Stimulated activated effector memory CD8-positive, alpha-beta T cell treated with anti-CD3 and anti-CD28 coated beads, Interleukin-12 subunit alpha, Interleukin-12 subunit beta, amount 100 ng/mL, for 72 hours (primary cell): ENCODE measurements at regions not wholly inside any gene's neighbourhood (a gene's known extent, or its start where the extent isn't known, plus 50 kb on each side); places are given as distances from the start of the nearest gene placed in this dataset.

Experiments
- ATAC-seq: fragments of 150-1000 bp; cut with Tn5 transposase; 2 replicates; pipeline ENCODE4 v1.10.0; 2021
- DNase-seq, 2 donors: peaks; one replicate each; pipeline ENCODE4 v3.0.0; 2021 to 2022; ENCODE audit warnings: low spot score in 2 of 2
- H3K27ac Mint-ChIP-seq: one replicate; pipeline ENCODE4 v1.8.0; 2022; ENCODE audit warnings: mild to moderate bottlenecking, mixed read lengths
- H3K36me3 Mint-ChIP-seq: one replicate; pipeline ENCODE4 v1.8.0; 2022; ENCODE audit warnings: mild to moderate bottlenecking, mixed read lengths
- H3K4me1 Mint-ChIP-seq: one replicate; pipeline ENCODE4 v1.8.0; 2022; ENCODE audit warnings: mixed read lengths
- H3K4me3 Mint-ChIP-seq: one replicate; pipeline ENCODE4 v1.8.0; 2022; ENCODE audit warnings: mild to moderate bottlenecking, mixed read lengths
- H3K9me3 Mint-ChIP-seq: one replicate; pipeline ENCODE4 v1.8.0; 2022; ENCODE audit warnings: mixed read lengths

- Mint-ChIP-seq H3K27ac (no peak overlapping the region), H3K9me3 (peaks cover 2% of the 10 kb centered on the region), H3K4me3 (no peak overlapping the region), H3K4me1 (no peaks in the 10 kb centered on the region), H3K36me3 (no peaks in the 10 kb centered on the region)
- no peak for DNase-seq
- no peak for ATAC-seq
Measured at GRCh38 chr5:29296548-29296947, 1896.9 kb upstream of the CDH6 start.

DNA sequence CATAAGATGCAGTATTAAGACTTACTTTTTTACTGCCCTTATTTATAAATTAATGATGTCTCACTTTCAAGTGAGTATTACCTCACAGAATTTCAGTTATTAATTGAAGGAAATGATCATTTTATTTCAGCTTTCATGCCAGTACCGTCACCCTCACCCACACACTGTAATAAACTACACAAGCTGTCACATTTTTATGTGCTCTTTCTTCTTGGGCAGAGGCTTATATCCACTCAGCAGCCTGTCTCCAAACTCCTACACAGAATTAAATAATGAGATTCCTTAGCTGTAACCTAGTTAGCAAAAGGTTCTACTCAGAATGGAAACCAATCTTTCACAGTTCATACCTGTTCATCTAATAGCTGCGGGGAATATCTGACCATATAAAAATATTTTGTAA lies 1915.8 kb upstream of the CDH6 start:
- Mint-ChIP-seq H3K9me3 (peaks cover 19% of the 10 kb centered on the region), H3K4me3 (no peak overlapping the region), H3K36me3 (no peaks in the 10 kb centered on the region), H3K27ac (no peak overlapping the region), H3K4me1 (no peaks in the 10 kb centered on the region)
- ATAC-seq = no peak
- no peak for DNase-seq

DNA sequence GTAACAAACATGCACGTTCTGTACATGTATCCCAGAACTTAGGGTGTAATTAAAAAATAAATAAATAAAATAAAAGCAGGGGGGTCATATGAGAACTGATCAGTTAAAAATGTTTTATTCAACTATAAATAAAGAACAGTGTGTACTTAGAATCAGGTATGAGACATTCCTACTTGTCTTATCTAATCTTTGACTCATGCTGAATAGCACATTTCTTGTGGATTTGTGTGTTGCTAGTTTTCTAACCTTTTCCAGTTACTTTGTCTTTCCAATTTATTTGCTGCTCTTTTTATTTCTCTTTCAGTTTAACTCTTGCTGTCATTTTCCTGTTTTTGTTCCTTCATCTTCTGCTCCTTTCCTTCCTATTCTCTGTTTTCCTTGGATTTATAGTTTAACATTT lies 1917.1 kb upstream of the CDH6 start:
- H3K4me3 Mint-ChIP-seq = no peak overlapping the region
- DNase-seq = no peak
- H3K36me3 Mint-ChIP-seq = no peaks in the 10 kb centered on the region
- ATAC-seq = no peak
- no peaks in the 10 kb centered on the region for H3K4me1 Mint-ChIP-seq
- no peak overlapping the region for H3K27ac Mint-ChIP-seq
- peaks cover 26% of the 10 kb centered on the region for H3K9me3 Mint-ChIP-seq

- H3K9me3 Mint-ChIP-seq = peaks cover 14% of the 10 kb centered on the region
- DNase-seq (no peak), ATAC-seq (no peak)
- no peaks in the 10 kb centered on the region for H3K36me3 Mint-ChIP-seq
- no peak overlapping the region for H3K27ac Mint-ChIP-seq
- H3K4me3 Mint-ChIP-seq = no peak overlapping the region
- no peaks in the 10 kb centered on the region for H3K4me1 Mint-ChIP-seq
Measured at GRCh38 chr5:29263915-29264351, 1929.6 kb upstream of the CDH6 start.

DNA sequence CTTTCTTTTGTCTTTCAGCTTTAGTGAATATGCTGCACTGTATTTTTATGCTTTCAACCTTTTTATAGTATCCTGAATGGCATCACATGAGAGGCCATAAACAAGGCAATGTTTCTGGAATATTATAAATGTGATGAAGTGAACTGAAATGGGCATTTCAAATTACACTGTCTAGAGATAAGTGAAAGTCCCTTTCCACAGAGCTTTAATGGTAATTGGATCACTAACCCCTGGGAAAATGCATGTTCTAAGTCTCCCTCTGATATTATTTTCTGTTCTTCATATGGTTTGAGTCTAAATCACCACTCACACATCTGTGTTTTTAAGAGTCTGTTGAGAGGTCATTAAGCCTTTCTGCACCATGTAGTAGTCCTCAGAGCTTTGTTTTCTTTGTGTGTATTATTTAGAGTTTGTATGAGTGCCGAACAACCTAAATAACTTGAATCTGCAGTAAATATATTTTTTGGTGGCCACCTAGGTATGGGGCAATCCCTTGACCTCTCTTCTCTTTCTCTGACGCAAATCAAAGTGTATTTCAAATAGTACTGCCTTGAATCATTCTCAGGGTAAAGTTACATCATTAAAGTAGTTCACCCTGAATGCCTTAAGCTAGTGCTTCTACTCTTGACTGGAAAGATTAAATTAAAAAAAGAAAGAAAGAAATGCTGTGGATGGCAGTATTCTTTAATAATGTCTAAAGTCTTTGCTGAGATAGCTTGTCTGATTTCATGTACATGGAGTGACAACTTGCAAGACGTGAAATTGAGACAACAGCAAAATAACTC lies 1931.0 kb upstream of the CDH6 start:
- DNase-seq (no peak), ATAC-seq (no peak)
- no peaks in the 10 kb centered on the region for H3K4me1 Mint-ChIP-seq
- H3K27ac Mint-ChIP-seq = no peak overlapping the region
- peaks cover 14% of the 10 kb centered on the region for H3K9me3 Mint-ChIP-seq
- H3K4me3 Mint-ChIP-seq = no peak overlapping the region
- H3K36me3 Mint-ChIP-seq = no peaks in the 10 kb centered on the region

- Mint-ChIP-seq H3K9me3 (peaks cover 14% of the 10 kb centered on the region), H3K4me3 (no peak overlapping the region), H3K36me3 (no peaks in the 10 kb centered on the region), H3K27ac (no peak overlapping the region), H3K4me1 (no peaks in the 10 kb centered on the region)
- DNase-seq (no peak), ATAC-seq (no peak)
Measured at GRCh38 chr5:29261213-29261612, 1932.3 kb upstream of the CDH6 start.

DNA sequence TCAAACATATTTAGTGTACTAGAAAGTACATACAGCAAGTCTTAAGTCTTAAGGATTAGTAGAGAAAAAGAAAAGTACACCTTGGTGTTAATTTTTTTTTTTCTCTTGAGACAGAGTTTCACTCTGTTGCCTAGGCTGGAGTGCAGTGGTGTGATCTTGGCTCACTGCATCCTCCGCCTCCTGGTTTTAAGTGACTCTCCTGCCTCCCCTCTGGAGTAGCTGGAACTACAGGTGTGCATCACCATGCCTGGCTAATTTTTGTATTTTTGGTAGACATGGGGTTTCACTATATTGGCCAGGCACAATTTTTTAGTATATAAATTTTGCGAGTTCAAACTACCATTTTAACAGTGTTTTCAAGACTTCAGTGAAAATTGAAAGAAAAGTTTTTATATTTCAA lies 1941.1 kb upstream of the CDH6 start:
- no peak for ATAC-seq
- Mint-ChIP-seq H3K9me3 (peaks cover 12% of the 10 kb centered on the region), H3K4me1 (no peaks in the 10 kb centered on the region), H3K36me3 (no peaks in the 10 kb centered on the region), H3K4me3 (no peak overlapping the region), H3K27ac (no peak overlapping the region)
- DNase-seq = no peak

DNA sequence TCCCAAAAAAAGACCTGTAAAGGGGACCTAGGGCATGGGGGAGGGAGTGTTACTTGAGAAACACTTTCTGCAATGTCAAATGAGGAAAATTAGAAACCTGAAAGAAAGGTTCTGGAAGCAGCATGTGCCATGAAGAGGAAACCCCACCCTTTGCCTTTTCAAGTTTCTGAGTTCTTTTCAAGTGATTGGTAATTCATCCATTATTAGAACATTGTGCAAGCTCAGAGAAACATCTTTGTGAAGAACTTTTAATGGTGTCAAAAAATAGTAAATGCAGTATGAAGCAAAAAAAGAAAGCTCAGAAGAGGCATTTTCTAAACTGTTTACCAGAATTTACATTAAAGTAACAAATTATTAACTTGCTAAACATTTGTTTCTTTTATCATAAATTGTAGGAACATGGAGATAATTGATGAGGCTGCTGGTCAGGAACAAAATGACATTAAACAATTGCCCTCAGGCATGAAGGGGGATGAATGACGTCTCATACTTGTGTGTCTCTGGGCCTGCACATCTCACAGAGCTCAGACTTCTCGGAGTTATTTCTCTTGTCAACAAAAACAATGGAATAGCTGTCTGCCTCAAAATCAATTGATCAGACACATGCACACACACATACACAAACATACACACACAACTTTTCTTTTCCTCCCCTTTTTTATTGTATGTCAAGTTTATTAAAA lies 1946.0 kb upstream of the CDH6 start:
- no peaks in the 10 kb centered on the region for H3K4me1 Mint-ChIP-seq
- H3K4me3 Mint-ChIP-seq = no peak overlapping the region
- H3K36me3 Mint-ChIP-seq = no peaks in the 10 kb centered on the region
- no peak for ATAC-seq
- H3K9me3 Mint-ChIP-seq = peaks cover 34% of the 10 kb centered on the region
- DNase-seq = no peak
- no peak overlapping the region for H3K27ac Mint-ChIP-seq

DNA sequence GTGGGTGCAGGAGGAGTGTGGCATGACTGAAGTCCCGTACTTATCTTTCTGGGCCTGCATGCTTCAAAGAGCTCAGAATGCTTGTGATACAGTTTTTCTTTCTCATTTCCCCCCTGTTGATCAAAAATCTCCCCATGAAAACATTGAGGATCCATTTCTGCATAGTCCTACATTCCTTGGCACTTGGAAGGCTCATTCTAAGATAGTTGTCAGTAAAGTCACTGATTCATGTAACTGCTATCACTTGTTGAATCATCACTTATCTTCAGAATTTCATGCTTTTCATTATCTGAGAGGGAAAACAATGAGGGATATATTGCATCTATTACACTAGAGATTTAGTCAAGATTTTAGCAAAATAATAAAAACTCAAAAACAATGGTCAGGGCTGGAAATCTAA lies 1953.1 kb upstream of the CDH6 start:
- Mint-ChIP-seq H3K4me3 (no peak overlapping the region), H3K4me1 (no peaks in the 10 kb centered on the region), H3K36me3 (no peaks in the 10 kb centered on the region), H3K9me3 (peaks cover 33% of the 10 kb centered on the region), H3K27ac (no peak overlapping the region)
- no peak for ATAC-seq
- DNase-seq = no peak

- ATAC-seq (no peak), DNase-seq (no peak)
- Mint-ChIP-seq H3K27ac (no peak overlapping the region), H3K9me3 (peaks cover 30% of the 10 kb centered on the region), H3K36me3 (no peaks in the 10 kb centered on the region), H3K4me3 (no peak overlapping the region), H3K4me1 (no peaks in the 10 kb centered on the region)
Measured at GRCh38 chr5:29239606-29240005, 1953.9 kb upstream of the CDH6 start.

GRCh38 chr5:29238115-29238514 lies 1955.4 kb upstream of the CDH6 start:
- Mint-ChIP-seq H3K4me1 (no peaks in the 10 kb centered on the region), H3K36me3 (no peaks in the 10 kb centered on the region), H3K4me3 (no peak overlapping the region), H3K9me3 (peaks cover 26% of the 10 kb centered on the region), H3K27ac (no peak overlapping the region)
- no peak for DNase-seq
- ATAC-seq = no peak

- Mint-ChIP-seq H3K27ac (no peak overlapping the region), H3K4me1 (no peaks in the 10 kb centered on the region), H3K36me3 (no peaks in the 10 kb centered on the region), H3K4me3 (no peak overlapping the region), H3K9me3 (peaks cover 10% of the 10 kb centered on the region)
- DNase-seq = no peak
- ATAC-seq = no peak
Measured at GRCh38 chr5:29231154-29231553, 1962.3 kb upstream of the CDH6 start.

DNA sequence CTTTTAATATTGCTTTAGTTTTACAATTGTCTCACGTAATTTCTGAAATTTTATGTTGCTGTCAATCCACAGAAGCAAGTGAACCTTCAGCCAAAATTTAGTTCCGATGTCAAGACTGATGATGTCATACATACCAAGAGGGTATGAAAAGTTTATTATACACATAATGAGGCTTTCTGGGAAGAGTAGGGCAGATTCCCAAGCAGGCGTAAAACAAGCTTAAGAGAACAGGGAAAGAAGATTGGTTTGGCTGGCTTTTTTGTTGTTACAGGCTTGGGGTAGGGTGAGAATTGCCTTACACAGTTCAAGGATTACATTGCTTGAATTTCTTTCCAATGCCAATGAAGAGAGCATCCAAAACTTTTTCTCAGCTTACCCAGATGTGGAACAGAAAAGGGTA lies 1962.9 kb upstream of the CDH6 start:
- no peaks in the 10 kb centered on the region for H3K4me1 Mint-ChIP-seq
- ATAC-seq (no peak), DNase-seq (no peak)

GRCh38 chr5:29229461-29229860 lies 1964.0 kb upstream of the CDH6 start:
- Mint-ChIP-seq H3K4me3 (no peak overlapping the region), H3K9me3 (peaks cover 14% of the 10 kb centered on the region), H3K4me1 (no peaks in the 10 kb centered on the region), H3K36me3 (no peaks in the 10 kb centered on the region), H3K27ac (no peak overlapping the region)
- ATAC-seq (no peak), DNase-seq (no peak)

More for the DNA sequence above, 1962.9 kb upstream of the CDH6 start:
- Mint-ChIP-seq H3K9me3 (peaks cover 10% of the 10 kb centered on the region), H3K36me3 (no peaks in the 10 kb centered on the region), H3K4me3 (no peak overlapping the region), H3K27ac (no peak overlapping the region)

GRCh38 chr5:29218138-29218537 lies 1975.3 kb upstream of the CDH6 start:
- DNase-seq (no peak), ATAC-seq (no peak)
- H3K9me3 Mint-ChIP-seq = peaks cover 2% of the 10 kb centered on the region
- no peak overlapping the region for H3K27ac Mint-ChIP-seq
- H3K4me1 Mint-ChIP-seq = no peaks in the 10 kb centered on the region
- H3K4me3 Mint-ChIP-seq = no peak overlapping the region
- H3K36me3 Mint-ChIP-seq = no peaks in the 10 kb centered on the region

DNA sequence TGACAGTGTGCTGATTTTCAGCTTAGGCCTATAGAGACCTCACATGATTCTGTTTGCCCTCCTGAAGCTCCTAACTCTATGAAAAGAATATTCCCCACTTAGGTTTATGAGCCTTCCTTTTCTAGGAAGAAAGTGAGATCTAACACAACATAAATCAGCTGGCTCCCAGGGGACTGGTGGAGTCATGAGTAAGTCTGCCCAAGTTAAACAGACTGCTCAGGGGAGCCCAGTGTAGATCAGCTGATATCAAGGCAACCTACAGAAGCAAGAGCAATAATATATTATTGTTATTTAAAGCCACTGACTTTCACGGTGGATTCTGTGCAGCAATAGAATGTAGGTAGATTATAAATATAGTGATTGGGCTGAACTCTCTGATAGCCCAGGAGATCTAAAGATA lies 1978.6 kb upstream of the CDH6 start:
- H3K9me3 Mint-ChIP-seq = no peaks in the 10 kb centered on the region
- DNase-seq (no peak), ATAC-seq (no peak)
- H3K4me3 Mint-ChIP-seq = no peak overlapping the region
- no peak overlapping the region for H3K27ac Mint-ChIP-seq
- no peaks in the 10 kb centered on the region for H3K36me3 Mint-ChIP-seq
- H3K4me1 Mint-ChIP-seq = no peaks in the 10 kb centered on the region
